ENCODE measurements at regions not wholly inside any gene's neighbourhood (a gene's known extent, or its start where the extent isn't known, plus 50 kb on each side); places are given as distances from the start of the nearest gene placed in this dataset.

GRCh38 chr13:94914895-94915294 lies 202.6 kb upstream of the SOX21 start:
- H3K4me3 Mint-ChIP-seq (ENCODE audit: unreplicated experiment) = no peak overlapping the region
- no peak overlapping the region for H3K27ac Mint-ChIP-seq (ENCODE audit: unreplicated experiment)
- no peaks in the 10 kb centered on the region for H3K27me3 Mint-ChIP-seq (ENCODE audit: low read depth, unreplicated experiment)
- H3K4me3 ChIP-seq (ENCODE audit: insufficient read depth, low read depth, low read length) = no peak overlapping the region
- FAIRE-seq = no peak
- H3K4me1 ChIP-seq (ENCODE audit: insufficient read depth, low read length) = no peaks in the 10 kb centered on the region
- peaks cover 1% of the 10 kb centered on the region for H3K4me1 Mint-ChIP-seq (ENCODE audit: low read depth, unreplicated experiment)
- H3K27ac ChIP-seq (ENCODE audit: low read depth, low read length) = no peak overlapping the region
- H3K36me3 Mint-ChIP-seq (ENCODE audit: low read depth, unreplicated experiment) = no peaks in the 10 kb centered on the region
- no peak for DNase-seq (ENCODE audit: low read depth)
- no peak for TF ChIP-seq EZH2 (IDR thresholded peaks at IDR 0.05; ENCODE audit: insufficient read depth, low read length)
- TF ChIP-seq, protein P1, sequence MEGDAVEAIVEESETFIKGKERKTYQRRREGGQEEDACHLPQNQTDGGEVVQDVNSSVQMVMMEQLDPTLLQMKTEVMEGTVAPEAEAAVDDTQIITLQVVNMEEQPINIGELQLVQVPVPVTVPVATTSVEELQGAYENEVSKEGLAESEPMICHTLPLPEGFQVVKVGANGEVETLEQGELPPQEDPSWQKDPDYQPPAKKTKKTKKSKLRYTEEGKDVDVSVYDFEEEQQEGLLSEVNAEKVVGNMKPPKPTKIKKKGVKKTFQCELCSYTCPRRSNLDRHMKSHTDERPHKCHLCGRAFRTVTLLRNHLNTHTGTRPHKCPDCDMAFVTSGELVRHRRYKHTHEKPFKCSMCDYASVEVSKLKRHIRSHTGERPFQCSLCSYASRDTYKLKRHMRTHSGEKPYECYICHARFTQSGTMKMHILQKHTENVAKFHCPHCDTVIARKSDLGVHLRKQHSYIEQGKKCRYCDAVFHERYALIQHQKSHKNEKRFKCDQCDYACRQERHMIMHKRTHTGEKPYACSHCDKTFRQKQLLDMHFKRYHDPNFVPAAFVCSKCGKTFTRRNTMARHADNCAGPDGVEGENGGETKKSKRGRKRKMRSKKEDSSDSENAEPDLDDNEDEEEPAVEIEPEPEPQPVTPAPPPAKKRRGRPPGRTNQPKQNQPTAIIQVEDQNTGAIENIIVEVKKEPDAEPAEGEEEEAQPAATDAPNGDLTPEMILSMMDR (IDR thresholded peaks at IDR 0.05; ENCODE audit: insufficient read depth, low read depth, low read length) = no peak
- H3K4me2 ChIP-seq (ENCODE audit: low read length) = no peak overlapping the region
- no peaks in the 10 kb centered on the region for H3K79me2 ChIP-seq (ENCODE audit: insufficient read depth, low read length)
- no peaks in the 10 kb centered on the region for H3K9me3 Mint-ChIP-seq (ENCODE audit: unreplicated experiment)
- H2AFZ ChIP-seq (ENCODE audit: low read depth, low read length) = no peak overlapping the region
- H3K27me3 ChIP-seq (ENCODE audit: insufficient read depth, low read length) = no peaks in the 10 kb centered on the region
- no peak overlapping the region for H3K9ac ChIP-seq (ENCODE audit: low read length)
- H3K9me3 ChIP-seq (ENCODE audit: insufficient read depth, low read depth, low read length) = no peaks in the 10 kb centered on the region
- no peaks in the 10 kb centered on the region for H3K36me3 ChIP-seq (ENCODE audit: insufficient read depth, low read length)
- H4K20me1 ChIP-seq (ENCODE audit: insufficient read depth, low read length) = no peaks in the 10 kb centered on the region

DNA sequence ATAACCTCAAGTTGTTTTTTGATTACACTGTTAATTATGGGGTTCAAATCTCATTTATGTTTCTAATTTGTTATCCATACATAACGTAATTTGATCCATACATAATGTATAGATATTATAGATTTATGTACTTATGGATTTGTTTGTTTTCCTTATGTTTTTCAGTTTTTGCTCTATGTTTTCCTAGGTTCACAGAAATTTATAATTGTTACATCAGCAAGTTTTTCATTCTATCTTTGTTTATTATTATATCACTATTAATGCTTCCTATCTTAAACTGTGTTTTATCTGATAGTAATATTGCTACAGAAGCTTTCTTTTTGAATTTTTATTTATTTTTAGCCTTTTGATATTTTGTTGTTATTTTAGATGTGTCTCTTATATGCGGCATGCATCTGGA lies 194.3 kb upstream of the SOX21 start:
- H3K4me2 ChIP-seq (ENCODE audit: low read length) = no peak overlapping the region
- no peaks in the 10 kb centered on the region for H3K79me2 ChIP-seq (ENCODE audit: insufficient read depth, low read length)
- H3K27me3 ChIP-seq (ENCODE audit: insufficient read depth, low read length) = no peaks in the 10 kb centered on the region
- H3K27ac Mint-ChIP-seq (ENCODE audit: unreplicated experiment) = no peak overlapping the region
- no peaks in the 10 kb centered on the region for H3K9me3 ChIP-seq (ENCODE audit: insufficient read depth, low read depth, low read length)
- DNase-seq (ENCODE audit: low read depth) (no peak), FAIRE-seq (no peak)
- no peaks in the 10 kb centered on the region for H3K36me3 Mint-ChIP-seq (ENCODE audit: low read depth, unreplicated experiment)
- H3K36me3 ChIP-seq (ENCODE audit: insufficient read depth, low read length) = no peaks in the 10 kb centered on the region
- no peak overlapping the region for H2AFZ ChIP-seq (ENCODE audit: low read depth, low read length)
- no peaks in the 10 kb centered on the region for H3K27me3 Mint-ChIP-seq (ENCODE audit: low read depth, unreplicated experiment)
- H3K4me1 ChIP-seq (ENCODE audit: insufficient read depth, low read length) = no peaks in the 10 kb centered on the region
- no peak overlapping the region for H3K4me3 Mint-ChIP-seq (ENCODE audit: unreplicated experiment)
- no peak overlapping the region for H3K9ac ChIP-seq (ENCODE audit: low read length)
- H3K4me1 Mint-ChIP-seq (ENCODE audit: low read depth, unreplicated experiment) = no peaks in the 10 kb centered on the region
- H4K20me1 ChIP-seq (ENCODE audit: insufficient read depth, low read length) = no peaks in the 10 kb centered on the region
- H3K9me3 Mint-ChIP-seq (ENCODE audit: unreplicated experiment) = no peaks in the 10 kb centered on the region
- H3K27ac ChIP-seq (ENCODE audit: low read depth, low read length) = no peak overlapping the region
- no peak overlapping the region for H3K4me3 ChIP-seq (ENCODE audit: insufficient read depth, low read depth, low read length)
- TF ChIP-seq EZH2 (IDR thresholded peaks at IDR 0.05; ENCODE audit: insufficient read depth, low read length) = no peak
- TF ChIP-seq, protein P1 (IDR thresholded peaks at IDR 0.05; ENCODE audit: insufficient read depth, low read depth, low read length) = no peak

GRCh38 chr13:94902722-94903407 lies 190.5 kb upstream of the SOX21 start:
- H3K27ac Mint-ChIP-seq (ENCODE audit: unreplicated experiment) = no peak overlapping the region
- no peak overlapping the region for H3K4me3 Mint-ChIP-seq (ENCODE audit: unreplicated experiment)
- no peaks in the 10 kb centered on the region for H3K9me3 ChIP-seq (ENCODE audit: insufficient read depth, low read depth, low read length)
- no peaks in the 10 kb centered on the region for H3K9me3 Mint-ChIP-seq (ENCODE audit: unreplicated experiment)
- H3K36me3 Mint-ChIP-seq (ENCODE audit: low read depth, unreplicated experiment) = no peaks in the 10 kb centered on the region
- FAIRE-seq (no peak), DNase-seq (ENCODE audit: low read depth) (no peak)
- no peak overlapping the region for H2AFZ ChIP-seq (ENCODE audit: low read depth, low read length)
- H3K27ac ChIP-seq (ENCODE audit: low read depth, low read length) = no peak overlapping the region
- no peak overlapping the region for H3K4me3 ChIP-seq (ENCODE audit: insufficient read depth, low read depth, low read length)
- H3K27me3 Mint-ChIP-seq (ENCODE audit: low read depth, unreplicated experiment) = no peaks in the 10 kb centered on the region
- H3K79me2 ChIP-seq (ENCODE audit: insufficient read depth, low read length) = no peaks in the 10 kb centered on the region
- no peak overlapping the region for H3K4me2 ChIP-seq (ENCODE audit: low read length)
- H3K4me1 Mint-ChIP-seq (ENCODE audit: low read depth, unreplicated experiment) = no peaks in the 10 kb centered on the region
- H3K4me1 ChIP-seq (ENCODE audit: insufficient read depth, low read length) = no peaks in the 10 kb centered on the region
- H3K36me3 ChIP-seq (ENCODE audit: insufficient read depth, low read length) = no peaks in the 10 kb centered on the region
- H4K20me1 ChIP-seq (ENCODE audit: insufficient read depth, low read length) = no peaks in the 10 kb centered on the region
- H3K9ac ChIP-seq (ENCODE audit: low read length) = no peak overlapping the region
- H3K27me3 ChIP-seq (ENCODE audit: insufficient read depth, low read length) = no peaks in the 10 kb centered on the region
- TF ChIP-seq, protein P1 (IDR thresholded peaks at IDR 0.05; ENCODE audit: insufficient read depth, low read depth, low read length) = no peak
- no peak for TF ChIP-seq EZH2 (IDR thresholded peaks at IDR 0.05; ENCODE audit: insufficient read depth, low read length)
